ENCODE measurements at regions not wholly inside any gene's neighbourhood (a gene's known extent, or its start where the extent isn't known, plus 50 kb on each side); places are given as distances from the start of the nearest gene placed in this dataset.

- TF ChIP-seq ZNF274 (IDR thresholded peaks at IDR 0.05; ENCODE audit: low read depth, low read length) (no peak), YY1 (IDR thresholded peaks at IDR 0.05; ENCODE audit: insufficient read depth, insufficient read length) (no peak)
These were observed 290.2 kb upstream of the LRATD1 start for GRCh38 chr2:14342313-14342712.

Data from NT2/D1 (cell line).